Peyer's patch (tissue), 4 donors: ENCODE measurements at regions not wholly inside any gene's neighbourhood (a gene's known extent, or its start where the extent isn't known, plus 50 kb on each side); places are given as distances from the start of the nearest gene placed in this dataset.

Source experiments
- POLR2A ChIP-seq, 2 donors: fragments of 450-650 bp; IDR thresholded peaks; one replicate each; pipeline ENCODE4 v1.5.1; 2017; ENCODE audit warnings: antibody characterized with exemption in 2 of 2, mild to moderate bottlenecking in 2 of 2, moderate library complexity in 2 of 2
- TF ChIP-seq, protein P1 (sequence below), 6 experiments: fragments of 450-650 bp in 4 of 6; fragments of 200-600 bp in 2 of 6; sonication (generic) in 1 of 6; IDR thresholded peaks; one replicate each; pipeline ENCODE4 v1.5.1; 2017 to 2019; ENCODE audit warnings: antibody characterized with exemption in 6 of 6, mild to moderate bottlenecking in 3 of 6, moderate library complexity in 1 of 6

GRCh38 chr2:226496273-226496550 is 303.4 kb downstream of the IRS1 start:
- TF ChIP-seq, protein P1, sequence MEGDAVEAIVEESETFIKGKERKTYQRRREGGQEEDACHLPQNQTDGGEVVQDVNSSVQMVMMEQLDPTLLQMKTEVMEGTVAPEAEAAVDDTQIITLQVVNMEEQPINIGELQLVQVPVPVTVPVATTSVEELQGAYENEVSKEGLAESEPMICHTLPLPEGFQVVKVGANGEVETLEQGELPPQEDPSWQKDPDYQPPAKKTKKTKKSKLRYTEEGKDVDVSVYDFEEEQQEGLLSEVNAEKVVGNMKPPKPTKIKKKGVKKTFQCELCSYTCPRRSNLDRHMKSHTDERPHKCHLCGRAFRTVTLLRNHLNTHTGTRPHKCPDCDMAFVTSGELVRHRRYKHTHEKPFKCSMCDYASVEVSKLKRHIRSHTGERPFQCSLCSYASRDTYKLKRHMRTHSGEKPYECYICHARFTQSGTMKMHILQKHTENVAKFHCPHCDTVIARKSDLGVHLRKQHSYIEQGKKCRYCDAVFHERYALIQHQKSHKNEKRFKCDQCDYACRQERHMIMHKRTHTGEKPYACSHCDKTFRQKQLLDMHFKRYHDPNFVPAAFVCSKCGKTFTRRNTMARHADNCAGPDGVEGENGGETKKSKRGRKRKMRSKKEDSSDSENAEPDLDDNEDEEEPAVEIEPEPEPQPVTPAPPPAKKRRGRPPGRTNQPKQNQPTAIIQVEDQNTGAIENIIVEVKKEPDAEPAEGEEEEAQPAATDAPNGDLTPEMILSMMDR (IDR thresholded peaks at IDR 0.05), result no peak
- TF ChIP-seq POLR2A (IDR thresholded peaks at IDR 0.05), result no peak
